Hippocampal formation (tissue), 2 donors: ENCODE measurements at regions not wholly inside any gene's neighbourhood (a gene's known extent, or its start where the extent isn't known, plus 50 kb on each side); places are given as distances from the start of the nearest gene placed in this dataset.

Experiments
- DNase-seq, 2 donors: peaks; one replicate each; lab custom pipeline; 2025; lab: John Stamatoyannopoulos, UW

GRCh38 chr1:4270651-4271337 lies 370.7 kb upstream of the C1orf174 start:
- DNase-seq, result peak in 1 of 2 donors; percentile 2

- DNase-seq, result no peak
These were observed 371.4 kb upstream of the C1orf174 start for GRCh38 chr1:4271338-4271998.

DNA sequence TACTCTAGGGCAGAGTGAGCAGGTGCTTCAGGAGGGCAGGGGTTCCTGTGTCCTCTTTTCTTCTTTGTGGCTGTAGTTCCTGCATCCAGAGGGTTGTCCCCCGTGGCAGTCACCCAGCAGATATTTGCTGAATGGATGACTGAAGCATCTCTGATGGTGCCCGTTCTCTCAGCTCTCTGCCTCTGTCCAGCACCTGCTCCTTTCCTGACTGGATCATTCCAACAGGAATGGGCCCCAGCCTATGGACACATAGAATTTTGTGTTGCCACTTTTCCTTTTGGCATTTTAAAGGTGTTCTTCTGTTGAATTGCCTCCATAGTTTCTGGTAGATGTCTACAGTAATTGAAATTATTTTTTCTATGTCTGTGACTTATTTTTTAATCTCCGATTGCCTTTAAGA lies 372.5 kb upstream of the C1orf174 start:
- no peak for DNase-seq

GRCh38 chr1:4273243-4273642 lies 373.2 kb upstream of the C1orf174 start:
- DNase-seq, result no peak

- DNase-seq, result no peak
These were observed 373.7 kb upstream of the C1orf174 start for GRCh38 chr1:4273747-4274146.

DNA sequence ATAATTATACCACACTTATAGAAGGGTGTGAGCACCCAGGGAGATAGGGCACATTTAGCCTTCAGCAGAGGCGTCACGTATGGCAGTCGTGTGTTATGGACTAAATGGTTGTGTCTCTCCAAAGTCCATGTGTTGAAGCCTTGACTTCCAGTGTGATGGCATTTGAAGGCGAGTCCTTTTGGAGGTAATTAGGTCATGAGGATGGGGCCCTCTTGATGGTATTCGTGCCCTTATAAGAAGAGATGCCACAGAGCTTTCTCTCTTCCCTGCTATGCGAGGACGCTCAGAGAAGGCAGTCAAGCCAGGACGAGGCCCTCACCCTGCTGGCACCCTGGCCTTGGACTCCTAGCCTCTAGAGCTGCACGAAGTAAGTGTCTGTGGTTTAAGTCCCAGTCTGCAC lies 375.0 kb upstream of the C1orf174 start:
- no peak for DNase-seq

DNA sequence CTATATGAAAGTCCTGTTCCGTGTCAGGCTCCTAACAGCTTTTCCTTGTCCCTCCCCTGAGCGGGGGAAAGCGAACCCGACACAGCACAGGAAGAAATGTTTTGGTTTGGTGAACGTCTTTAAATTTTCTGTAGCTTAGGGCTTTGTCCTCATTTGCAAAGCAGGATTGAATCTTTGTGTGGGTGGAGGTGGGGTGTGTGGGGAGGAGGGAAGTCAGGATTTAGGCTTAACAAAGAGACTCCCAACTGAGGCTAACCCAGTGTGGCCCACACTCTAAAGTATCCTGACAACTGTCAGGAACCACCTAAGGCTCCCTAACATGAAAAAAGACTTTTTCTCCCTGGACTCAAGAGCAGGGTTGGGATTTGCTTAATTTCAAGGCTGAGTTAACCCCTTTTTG lies 376.2 kb upstream of the C1orf174 start:
- DNase-seq, result no peak

- no peak for DNase-seq
These were observed 376.8 kb upstream of the AJAP1 start for GRCh38 chr1:4277598-4277997.

GRCh38 chr1:4284976-4285375 lies 369.4 kb upstream of the AJAP1 start:
- DNase-seq, result no peak

DNA sequence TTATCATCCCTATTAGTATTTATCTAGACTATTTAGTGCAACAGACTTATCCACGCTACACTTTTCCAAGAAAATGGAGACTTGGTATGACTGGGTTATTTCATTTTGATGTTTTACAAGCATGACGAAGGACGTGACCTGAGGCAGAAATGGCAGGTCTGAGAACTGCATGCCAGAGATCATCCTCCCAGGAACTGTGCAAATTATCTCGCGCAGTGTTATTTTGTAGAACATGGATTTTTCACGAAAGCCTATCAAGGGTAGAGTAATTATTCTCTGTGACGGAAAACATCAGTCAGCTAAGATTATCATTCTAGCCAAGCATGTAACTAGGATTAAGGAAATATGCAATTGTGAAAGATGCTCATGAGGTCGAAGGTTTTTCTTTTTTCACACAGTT lies 361.5 kb upstream of the AJAP1 start:
- no peak for DNase-seq

GRCh38 chr1:4298361-4299083 lies 355.9 kb upstream of the AJAP1 start:
- DNase-seq, result no peak

GRCh38 chr1:4301007-4301406 lies 353.4 kb upstream of the AJAP1 start:
- DNase-seq, result no peak

DNA sequence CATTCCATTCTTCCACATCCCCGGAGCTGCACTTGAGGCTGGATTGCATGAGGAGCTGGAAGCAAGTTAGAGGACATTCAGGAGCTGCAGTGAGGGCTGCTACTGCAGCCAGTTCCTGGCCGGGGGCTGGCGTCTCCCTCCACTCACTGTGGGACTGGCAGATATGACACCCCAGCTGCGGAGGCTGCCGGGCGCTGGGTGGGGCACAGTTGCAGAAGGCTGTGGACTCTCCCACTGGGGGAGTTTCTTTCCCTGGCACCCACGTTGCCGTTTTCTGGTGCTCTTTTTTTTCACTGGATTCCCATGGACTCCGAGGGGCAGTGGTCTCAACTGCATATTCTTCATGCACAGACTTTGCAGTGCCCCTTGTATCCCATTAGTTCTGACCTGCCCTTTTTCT lies 351.1 kb upstream of the AJAP1 start:
- DNase-seq, result no peak

DNA sequence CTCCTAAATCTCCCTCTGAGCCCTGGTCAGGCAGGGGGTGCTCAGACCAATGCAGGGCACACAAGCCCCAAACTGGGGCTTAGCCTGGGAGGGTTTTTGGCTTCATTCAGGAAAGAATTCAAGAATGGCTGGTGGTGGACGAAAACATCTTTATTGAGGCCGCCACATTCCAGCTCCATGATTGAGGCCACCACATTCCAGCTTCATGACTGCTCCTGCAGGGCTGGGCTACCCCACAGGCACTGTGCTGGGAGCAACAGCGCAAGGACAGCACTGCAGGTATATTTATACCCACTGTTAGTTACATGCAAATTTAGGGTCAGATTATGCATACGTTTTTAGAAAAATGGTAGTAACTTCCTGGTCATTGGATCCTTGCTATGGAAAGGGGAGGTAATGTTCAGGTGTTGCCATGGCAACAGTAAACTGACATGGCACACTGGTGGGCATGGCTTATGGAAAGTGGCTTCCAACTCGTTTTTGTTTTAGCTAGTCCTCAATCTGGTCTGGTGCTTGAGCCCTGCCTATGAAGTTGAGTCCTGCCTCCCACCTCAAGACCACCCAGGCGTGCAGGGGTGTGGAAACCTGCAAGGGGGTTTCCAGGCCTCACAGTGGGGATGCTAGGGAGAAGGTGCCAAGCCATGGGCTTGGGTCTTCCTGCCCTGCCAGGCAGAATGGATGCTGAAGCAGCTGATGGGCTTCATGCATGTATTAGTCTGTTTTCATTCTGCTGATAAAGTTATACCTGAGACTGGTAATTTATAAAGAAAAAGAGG lies 348.7 kb upstream of the AJAP1 start:
- DNase-seq, result no peak

DNA sequence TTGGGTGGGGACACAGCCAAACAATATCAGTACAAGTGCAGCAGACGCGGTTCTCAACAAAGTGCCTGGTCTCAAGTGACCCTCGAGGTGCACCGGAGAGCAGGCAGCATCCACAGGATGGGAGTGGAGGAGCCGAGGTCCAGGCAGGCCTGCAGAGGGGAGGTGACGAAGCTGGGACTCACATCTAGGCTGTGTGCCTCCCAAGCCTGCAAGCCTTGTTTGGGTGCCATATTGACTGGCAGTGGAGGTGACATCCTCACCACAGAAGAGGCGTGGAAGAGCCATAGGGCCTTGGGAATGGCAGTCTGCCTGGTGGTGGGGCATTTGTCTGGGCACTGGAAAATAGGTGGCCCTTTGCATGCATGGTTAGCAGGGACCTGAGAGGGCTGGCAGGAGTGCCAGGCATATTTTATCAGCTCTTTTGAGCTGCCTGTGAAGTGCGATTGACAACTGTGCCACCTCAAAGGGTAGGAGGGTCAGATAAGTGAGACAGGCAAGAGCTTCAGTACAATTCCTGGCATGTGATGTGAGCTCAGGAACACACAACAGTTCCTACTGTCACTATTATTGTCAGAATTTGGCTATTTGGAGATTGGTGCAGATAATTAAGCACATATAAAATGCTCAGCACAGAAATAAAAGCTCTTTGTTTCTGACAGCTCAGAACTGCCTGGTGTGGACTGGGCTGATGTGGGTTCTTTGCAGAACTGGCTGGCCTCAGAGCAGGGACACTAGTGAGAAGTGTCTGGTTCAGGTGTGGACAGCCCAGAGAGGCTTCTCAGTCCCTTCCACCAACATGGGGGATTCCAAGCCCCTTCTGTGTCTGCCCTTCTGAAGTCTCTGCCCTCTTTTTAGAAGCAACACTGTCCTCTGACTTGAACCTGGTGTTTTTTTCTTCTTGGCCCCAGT lies 347.6 kb upstream of the AJAP1 start:
- DNase-seq, result no peak

DNA sequence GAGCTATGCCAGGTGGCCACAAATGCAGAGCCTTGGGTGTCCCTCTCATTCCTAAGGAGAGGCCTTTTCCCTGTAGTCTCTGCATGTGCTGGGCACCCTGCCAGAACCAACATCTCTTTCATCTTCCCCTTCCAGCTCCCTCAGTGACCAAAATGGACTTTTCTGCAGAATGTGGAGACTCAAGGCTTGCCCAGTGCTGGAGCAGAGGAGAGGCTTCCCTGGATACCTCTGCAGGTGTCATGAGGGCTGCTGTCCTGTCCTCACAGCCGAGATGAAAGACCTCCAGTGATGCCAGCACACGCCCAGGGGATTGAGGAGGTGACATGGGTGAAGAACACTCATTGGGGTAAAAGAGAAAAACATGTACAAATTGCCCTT lies 347.0 kb upstream of the AJAP1 start:
- no peak for DNase-seq

DNA sequence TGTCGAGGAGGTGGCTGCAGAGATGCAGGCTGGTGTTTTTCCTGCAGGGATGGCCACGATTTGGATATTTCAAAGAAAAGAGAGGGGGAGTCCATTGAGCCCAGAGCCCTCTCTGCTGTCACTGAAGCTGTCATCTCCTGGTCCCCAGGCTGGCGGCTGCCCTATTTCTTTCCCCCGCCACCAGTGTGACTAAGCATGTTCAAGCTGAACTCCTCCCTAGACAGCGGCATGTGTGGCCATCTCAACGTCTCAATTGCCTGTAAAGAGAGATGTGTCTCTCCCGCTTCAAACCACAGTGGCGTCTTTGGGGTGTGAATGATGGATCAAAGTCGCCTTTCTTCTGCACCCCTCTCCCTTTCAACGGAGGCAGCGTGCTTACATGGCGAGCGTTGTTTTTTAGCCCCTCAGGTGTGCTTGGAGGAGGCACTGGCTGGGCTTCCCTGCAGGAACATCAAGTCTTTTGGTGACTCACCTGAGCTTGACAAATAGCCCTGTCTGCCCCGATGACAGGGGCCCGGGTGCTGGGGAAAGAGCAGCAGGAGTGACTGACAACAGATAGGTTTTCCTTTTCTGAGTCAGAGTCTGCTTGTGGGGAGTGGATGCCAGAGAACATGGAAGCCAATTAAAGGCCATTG lies 346.4 kb upstream of the AJAP1 start:
- DNase-seq, result no peak

DNA sequence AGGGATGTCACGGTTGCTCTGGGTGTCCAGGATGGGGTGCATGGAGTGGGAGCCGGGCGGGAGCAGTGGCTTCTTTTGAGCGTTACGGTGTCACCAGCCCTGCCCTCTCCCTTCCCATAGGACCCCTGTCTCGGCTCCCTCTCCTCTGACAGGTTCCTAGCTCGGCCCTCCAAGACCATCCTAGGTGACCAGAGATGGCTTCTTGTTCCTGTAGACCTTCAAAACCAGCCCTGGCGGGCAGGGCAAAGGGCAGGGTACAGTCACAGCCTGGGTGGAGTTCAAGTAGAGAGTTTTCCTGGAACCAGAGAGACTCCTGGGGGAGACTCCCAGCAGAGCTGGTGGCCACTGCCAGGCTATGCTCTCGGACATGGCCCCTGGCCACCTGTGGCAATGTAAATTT lies 345.6 kb upstream of the AJAP1 start:
- no peak for DNase-seq

- DNase-seq, result no peak
These were observed 344.6 kb upstream of the AJAP1 start for GRCh38 chr1:4309676-4310320.

- DNase-seq, result no peak
These were observed 343.9 kb upstream of the AJAP1 start for GRCh38 chr1:4310396-4310923.
